ENCODE measurements at regions not wholly inside any gene's neighbourhood (a gene's known extent, or its start where the extent isn't known, plus 50 kb on each side); places are given as distances from the start of the nearest gene placed in this dataset.
A peak's percentile ranks its signal among the peaks of the same experiment; 100 is the strongest.

DNA sequence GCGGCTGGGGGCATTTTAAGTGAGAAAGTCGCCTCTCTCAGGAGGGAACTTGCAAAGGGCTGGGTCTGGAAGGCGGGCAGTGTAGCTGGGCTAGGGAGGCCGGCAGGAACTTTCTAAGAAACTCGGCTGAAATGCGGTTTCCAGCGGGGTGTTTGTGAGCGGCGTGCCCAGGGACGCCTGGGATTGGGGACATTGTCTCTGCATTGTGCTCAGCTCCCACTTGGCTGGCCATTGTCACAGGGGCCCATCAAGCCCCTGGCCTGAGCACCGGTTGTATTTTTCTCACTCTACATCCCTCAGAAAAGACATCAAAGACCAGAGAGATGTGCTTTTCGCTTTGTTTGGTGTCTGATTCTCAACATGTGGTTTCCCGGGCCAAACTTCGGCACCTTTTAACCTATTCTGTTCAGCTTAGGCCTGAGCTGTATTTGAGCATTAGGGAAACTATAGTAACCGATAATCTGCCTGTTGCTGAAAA lies 291.1 kb upstream of the IRX3 start:
- DNase-seq (ENCODE audit: low read depth), result no peak

DNA sequence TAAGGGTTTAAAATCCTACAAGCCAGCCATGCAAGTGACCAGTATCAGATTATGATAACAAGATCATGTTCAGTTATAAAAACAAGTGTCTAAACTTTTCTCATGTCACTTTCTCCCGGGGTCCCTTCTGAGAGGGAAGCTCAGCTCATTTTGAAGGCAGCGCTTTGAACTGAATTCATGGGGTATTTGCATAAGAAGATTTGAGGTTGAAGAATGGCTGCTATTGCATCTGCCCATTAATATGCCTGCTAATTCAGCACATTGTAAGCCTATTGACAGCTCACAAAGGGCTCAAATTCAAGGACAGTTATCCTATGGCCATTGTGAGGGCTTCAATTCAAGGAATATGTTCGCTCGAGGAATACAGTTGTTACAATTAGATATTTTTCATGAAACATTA lies 290.2 kb upstream of the IRX3 start:
- no peak for DNase-seq (ENCODE audit: low read depth)

DNA sequence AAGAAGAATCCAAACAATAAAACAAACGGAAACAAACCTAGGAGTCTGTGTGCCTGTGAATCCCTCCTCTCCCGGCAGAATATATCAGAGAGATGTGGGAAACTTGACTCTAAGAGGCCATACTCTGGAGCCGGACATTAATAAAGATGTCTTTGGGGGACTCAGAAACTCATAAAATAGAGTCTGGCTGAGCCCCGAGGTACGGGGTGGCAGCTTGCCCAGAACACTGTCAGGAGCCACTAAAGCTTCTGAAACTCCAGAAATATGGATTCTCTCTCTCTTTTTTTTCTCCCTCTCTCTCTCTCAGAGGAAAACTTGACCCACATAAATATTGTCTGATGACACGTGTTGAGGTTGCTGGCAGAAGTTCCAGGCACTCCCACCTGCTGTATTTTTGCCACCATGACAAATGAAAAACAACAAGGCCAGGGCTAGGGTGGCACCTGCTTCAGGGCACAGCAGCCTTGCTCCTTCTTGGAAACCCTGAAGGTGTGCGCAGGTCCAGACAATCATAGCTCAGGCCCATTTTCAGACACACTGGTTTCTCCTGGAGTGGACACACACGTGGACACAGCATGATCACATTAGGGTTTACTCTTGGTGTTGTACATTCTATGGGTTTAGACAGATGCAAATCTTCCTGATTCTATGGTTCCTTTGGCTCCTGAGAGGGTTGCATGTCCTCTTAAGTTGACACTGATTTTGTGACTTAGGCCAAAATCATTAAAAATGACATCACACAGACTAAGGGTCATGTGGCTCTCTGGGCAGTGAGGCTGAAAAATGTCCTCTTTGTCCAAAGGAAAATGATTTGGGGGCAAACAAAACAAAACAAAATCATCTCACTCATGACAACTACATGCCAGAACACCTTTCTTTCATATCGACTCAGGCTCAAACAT lies 282.6 kb upstream of the IRX3 start:
- DNase-seq (ENCODE audit: low read depth), result no peak

DNA sequence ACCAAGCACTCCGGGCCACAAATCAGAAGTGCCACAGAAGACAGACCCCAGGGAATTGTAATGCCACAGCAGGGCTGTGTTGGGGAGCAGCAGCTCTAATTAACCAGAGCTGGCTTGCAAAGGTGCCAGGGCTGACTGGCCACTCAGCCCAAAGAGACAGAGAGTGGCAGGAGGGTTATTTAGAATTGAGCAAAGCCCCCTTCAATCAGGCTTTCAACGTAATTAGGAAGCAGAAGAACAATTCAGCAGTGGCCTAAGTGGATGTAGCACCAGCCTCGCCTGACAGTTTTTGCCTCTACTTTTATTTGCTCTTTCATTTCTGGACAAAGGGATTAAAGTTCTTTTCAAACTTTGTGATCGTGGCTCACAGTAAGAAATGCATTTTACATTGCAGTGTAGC lies 278.3 kb upstream of the IRX3 start:
- no peak for DNase-seq (ENCODE audit: low read depth)

DNA sequence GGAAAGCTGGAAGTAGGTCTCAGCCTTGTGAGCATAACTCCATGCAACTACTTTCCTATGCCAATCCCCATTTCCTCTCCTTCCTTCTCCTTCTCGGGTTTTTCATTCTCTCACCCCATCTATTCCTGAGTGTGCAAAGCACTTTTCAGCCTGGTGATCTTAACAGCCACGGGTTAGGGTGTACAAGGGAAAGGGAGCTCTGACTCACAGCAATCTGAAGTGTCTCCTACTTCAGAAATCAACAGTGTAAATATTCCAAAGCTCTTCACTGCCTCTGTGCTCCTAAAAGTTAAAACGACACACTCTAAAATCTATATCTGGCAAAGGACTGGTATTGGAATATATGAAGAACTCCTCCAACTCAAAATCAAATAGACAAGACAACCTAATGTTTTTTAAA lies 268.0 kb upstream of the IRX3 start:
- no peak for DNase-seq (ENCODE audit: low read depth)

DNA sequence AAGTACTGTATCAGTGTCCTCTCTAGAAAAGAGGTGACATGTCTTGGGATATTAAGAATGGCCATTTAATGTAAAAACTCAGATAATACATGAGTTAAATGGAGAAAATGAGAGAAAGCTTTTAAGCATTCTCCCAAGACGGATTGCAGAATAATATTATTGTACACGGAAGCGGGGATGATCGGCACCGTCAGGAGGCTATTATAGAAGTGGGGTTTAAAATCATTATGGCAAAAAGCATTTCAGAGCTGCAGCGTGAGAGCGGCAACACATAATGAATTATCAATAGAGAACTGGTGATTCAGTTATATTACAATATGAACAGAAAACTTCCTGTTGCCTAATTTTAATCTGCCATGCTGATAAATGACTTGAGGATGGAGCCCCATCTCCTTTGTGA lies 261.7 kb upstream of the IRX3 start:
- DNase-seq (ENCODE audit: low read depth), result no peak

DNA sequence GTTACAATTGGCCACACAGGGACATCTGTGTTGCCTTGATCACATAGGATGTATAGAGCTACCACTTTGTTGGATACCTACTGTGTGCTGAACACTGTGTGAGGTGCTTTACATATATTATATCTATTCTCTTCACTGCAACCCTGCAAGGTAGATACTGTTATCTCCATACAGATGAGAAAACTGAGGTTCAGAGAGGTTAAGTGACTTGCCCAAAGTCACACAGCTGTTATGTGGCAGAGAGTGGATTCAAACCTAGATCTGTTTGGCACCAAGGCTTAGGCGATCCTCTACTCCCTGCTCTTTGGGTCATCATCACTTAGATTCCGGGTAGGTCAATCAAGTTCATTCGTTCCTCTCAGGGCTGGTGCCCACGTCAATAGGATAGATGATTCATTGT lies 260.5 kb upstream of the IRX3 start:
- DNase-seq (ENCODE audit: low read depth), result no peak

DNA sequence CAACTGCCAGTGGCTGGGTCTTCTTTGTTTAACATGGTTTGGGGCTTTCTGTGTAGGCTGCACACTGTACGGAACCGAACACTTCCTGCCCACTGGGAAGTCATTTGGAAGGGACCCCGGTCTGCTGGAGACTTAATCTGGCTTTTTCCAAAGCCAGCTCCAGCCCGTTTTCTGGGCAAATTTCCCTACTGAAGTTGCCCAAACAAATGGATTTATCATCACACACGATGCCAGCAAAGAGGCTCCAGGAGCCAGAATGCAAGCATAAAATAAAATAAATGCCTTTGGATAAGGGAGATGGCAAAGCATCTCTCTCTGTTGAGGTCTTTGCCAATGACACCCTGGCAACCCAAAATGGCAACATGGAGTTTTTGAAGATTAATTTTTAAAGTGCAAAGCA lies 259.9 kb upstream of the IRX3 start:
- DNase-seq (ENCODE audit: low read depth), result no peak

DNA sequence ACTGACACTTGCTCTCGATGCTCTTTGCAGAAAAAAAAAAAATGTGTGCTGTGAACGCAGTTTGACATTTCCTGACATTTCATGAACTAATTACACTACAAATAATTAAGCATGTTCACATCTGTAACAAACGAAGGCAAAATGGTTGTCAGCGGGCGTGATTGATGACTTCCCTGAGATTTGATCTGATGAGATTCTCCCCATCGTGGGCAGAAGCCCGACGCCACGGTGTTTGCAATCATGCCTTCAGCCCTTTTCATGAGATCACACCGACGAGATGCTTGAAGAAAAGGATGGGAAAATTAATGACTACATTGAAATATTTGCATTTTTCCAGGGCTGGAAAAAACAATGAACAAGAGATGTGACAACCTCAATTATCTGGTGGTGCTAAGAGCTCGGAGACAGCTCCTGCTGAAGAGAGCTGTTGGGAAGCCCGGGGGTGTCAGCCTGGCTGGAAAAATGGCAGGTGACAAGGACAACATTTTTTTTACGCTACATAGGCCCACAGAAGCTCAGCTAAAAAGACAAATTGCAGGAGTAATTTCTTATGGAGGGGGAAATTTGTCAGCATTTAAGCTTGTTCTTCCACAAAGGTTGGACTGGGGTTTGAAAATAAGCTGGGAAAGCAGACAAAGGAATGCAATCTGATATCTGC lies 259.4 kb upstream of the IRX3 start:
- no peak for DNase-seq (ENCODE audit: low read depth)

DNA sequence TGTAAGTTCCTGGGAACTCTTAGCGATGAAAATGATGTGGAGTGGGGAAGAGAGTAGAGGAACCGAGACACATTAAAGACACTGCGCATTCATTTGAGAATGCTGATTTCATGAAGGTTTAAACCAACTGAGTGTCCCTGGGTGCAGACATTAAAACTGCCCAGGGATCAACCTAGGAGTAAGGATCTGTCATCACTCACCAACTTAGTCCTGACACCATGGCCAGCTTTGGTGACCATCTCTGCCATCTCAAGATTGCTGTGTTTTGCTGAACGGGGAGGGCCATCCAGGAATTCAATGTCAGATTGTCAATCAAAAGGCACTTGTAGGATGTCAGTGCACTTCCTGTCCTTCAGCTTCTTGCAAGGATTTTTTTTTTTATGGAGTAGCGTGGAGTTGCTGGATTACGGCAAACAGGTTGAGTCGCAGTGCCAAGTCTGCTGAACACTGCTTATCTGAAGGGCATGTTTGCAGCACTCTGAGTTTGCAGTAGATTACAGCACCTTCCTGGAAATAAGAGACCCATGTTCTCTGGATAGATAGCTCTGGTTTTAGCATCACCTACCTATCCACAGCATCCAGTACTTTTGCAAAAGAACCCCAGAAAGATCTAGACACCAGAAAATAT lies 258.1 kb upstream of the IRX3 start:
- no peak for DNase-seq (ENCODE audit: low read depth)

DNA sequence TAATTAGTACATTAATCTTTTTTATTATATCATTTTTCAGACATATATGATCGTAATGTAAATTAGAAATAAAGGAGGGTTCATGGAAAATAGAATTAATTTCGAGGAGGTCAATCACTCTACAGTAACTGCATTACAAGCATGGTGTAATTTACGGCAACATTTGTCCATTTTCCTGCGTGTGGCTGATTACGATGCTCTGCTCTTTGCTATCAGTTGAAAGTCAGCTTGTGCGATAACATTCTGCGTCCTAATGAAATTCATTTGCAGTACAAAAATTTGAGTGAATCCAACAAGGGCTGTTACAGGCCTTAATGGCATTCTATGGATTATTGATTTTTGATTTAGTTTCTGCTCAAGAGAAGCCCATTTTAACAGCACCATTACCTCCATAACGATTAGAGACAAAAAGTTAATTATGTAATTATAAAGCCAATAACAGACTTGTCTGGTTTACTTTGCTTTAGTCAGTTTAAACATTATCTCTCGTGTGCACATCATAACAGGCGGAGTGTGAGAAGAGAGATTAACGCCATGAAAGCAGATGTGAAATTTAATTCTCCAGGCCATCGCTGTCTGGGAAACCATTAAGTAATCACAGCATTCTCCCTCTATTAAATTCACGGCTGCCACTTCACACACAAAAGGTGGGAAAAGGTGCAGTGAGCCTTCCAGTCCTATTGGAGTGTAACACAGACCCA lies 256.4 kb upstream of the IRX3 start:
- DNase-seq (ENCODE audit: low read depth), result no peak

DNA sequence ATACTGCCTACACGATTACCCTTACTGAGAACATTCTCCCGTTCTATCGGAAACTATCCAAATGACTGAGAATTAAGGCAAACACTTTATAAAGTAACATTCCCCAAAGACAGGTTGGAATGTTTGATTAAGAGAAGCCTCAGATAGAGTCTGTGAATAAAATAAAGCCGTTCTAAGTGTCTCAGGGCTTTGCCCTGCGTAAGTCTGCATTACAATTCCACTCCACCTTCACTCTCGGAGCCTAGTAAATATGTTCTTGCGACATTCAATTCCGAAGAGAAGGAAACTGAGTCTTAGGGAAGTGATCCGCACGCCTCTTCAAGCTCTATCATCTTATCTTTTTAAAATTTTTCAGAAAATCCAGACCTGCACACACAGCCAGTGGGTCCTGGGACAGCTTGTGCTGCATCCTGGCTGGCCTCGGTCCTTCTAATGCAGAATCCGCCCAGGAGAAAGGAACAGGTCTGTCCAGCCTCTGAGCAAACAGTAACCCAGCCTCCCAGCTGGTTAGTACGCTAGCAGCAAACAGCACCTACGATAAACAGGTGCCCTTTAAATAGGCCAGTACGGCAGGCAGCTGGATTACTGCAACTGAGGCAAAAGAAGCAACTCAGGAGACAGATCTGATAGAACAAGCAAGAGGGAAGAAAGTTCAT lies 254.1 kb upstream of the IRX3 start:
- DNase-seq (ENCODE audit: low read depth), result no peak

DNA sequence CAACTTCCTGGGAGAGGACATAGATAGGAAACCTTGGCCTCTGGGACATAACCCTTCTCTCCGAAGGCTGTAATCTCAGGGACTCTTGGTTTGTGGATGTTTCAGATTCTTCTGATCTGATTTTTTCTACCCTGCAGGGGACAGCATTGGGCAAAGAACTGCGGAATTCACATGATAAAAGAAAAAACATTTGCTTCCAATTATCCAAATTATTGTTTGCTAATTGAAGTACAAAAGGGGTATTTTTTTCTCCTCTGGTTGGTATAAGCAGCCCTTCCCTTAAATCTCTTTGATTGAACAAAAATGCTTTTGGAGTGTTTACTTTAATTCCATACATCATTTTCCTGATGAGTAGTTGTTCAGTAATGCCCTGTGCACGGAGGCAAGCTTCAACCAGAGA lies 251.7 kb upstream of the IRX3 start:
- DNase-seq (ENCODE audit: low read depth), result no peak

DNA sequence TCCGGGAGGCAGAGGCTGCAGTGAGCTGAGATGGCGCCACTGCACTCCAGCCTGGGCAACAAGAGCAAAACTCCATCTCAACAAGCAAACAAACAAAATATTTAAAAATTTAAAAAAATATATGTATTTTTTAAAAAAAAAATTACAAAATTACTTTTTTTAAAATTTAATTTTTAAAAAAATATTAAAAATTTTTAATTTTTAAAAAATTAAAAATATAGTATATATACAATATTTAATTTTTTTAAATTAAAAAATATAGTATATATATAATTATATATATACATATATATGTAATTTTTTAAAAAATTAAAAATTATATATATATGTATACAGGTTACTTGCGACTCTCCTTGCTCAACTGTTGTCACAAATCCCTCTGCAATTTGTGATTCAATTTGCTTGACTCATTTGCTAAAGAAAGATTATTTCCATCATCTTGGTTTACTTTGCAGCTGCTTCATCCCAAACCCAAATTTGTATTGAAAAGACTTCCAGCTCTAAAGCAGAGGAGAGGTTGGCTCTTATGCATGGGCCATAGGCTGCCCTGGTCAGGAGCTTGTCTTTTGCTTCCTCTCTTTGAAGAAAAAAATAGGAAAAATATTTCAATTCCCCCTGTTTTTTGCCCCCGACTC lies 247.4 kb upstream of the IRX3 start:
- no peak for DNase-seq (ENCODE audit: low read depth)

DNA sequence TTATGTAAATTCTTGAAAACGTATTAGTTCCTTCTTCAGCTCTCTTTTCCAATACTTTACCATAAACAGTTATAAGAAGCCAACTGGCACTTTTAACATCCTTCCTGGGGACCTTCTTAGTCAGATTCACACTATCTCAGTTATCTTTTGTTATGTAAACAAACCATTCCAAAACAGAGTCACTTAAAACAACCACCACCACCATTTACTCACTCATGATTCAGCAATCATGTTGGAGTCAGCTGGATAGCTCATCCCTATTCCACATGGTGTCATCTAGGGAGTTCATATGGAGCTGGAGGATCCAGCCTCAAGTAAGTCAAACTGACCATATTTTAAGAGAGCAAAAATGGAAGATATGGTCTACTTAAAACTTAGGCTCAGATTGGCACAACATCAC lies 240.3 kb upstream of the IRX3 start:
- peak; percentile 18 for DNase-seq (ENCODE audit: low read depth)

DNA sequence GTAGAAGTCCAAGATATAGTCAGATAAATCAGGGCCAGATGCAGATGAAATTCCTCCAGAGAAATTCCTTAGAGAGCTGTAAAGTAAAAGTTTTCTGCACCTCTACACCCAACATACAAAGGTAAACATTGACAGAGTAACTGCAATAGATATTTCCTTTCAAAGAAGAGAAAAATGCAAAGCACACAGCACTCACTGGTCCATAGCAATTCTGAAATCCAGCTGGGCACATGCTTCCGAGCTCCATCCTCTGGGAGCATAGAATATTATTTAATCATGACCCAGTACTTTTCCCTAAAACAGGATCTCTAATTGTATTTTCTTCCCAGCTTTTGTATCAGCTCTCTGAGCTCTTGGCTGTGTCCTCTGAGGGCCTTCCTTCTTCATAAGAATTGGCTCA lies 239.5 kb upstream of the IRX3 start:
- DNase-seq (ENCODE audit: low read depth), result no peak

DNA sequence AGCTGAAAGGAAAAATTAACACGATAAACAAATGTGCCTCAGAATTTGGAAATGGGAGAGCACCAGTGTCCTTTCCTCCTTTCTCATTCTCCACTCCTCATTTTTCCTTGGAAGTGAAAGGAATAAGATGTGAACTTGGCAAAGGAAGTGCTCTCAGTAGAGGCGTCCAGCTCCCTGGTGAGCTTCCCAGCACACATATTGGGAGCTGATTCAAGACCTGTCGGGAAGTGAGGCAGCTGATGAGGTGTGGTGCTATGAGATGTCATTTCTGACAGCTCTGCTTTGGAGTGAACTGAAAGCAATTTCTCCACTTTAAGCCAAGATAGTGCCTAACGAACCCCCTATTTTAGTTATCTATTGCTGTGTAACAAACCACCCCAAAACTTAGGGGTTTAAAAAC lies 238.5 kb upstream of the IRX3 start:
- no peak for DNase-seq (ENCODE audit: low read depth)

DNA sequence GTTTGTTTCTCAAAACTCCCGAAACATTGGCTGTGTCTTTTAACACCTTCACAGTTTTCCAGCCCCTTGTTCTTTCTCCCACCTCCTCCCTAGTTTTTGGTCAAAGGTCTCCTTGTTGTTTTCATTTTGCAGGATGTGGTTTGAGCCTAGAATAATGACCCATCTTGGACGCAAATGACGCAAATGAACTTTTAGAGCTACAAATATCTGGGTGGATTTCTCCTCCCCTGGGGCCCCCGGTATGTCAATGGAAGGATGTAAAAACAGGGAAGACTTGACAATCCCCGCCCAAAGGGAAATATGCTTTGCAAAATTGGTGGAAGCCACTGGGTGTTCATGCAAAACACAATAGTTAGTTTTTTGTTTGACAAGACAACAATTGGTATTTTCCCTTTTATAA lies 236.0 kb upstream of the IRX3 start:
- DNase-seq (ENCODE audit: low read depth), result no peak

DNA sequence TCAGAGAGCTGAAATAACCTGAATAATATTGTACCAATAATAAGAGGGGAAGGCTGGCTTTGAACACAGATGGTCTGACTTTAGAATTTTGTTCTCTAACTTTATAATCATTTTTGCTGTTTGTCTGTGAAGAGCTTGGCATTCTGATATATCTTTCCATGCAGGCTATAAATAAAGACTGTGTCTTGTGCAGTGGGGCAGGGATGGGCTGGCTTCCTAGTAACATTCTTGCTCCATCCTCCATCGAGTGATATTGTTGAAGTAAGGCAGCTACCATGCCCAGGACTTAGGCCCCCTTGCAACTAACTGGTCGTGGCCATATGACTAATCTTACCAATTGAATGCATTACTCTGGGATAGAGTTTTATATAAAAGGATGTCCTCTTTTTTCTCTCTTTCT lies 234.7 kb upstream of the IRX3 start:
- DNase-seq (ENCODE audit: low read depth), result no peak

DNA sequence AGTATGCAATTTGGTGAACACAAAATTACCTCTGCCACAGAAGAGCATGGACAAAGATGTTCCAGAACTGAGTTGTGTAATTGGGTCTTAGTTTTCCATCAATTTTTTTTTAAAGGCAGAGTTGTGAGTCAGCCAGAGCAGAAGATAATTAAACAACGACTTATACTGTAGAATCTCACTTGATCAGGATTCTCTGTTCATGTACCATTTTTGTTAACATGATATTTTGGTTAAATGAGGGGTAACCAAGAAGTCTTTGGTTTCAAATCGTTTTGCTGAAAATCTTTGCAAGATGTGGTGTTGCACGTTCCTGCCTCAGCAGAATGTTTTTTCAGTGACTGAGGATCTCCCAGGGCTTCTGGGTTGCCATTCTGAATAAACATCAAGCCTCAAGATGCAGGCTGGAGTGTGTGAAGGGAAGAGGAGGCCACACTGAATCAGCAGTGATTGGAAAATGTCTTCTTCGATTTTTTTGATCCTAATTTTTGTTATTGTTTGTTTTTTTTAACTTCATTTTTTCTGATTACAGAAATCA lies 232.6 kb upstream of the IRX3 start:
- DNase-seq (ENCODE audit: low read depth), result no peak

DNA sequence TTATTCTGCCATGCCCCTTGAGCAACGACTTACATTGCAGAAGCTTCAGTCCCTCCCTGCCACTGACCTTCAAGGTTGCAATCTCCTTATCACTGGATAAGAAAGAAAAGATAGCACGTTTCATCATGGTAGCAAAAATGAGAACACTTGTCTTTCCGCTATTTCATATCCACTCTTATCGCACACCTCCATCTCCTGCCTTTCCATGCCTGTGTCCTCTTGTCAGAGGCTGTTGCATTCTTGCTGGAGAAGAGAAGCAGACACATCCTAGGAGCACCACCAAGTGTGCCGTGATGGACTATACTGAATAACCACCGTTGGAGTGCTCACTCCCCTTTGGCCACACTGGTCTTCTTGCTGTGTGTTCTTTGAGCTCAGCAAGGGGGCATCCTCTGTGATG lies 230.6 kb upstream of the IRX3 start:
- DNase-seq (ENCODE audit: low read depth), result no peak

Measured in Daoy (cell line).